Osteocyte (in vitro differentiated cells): ENCODE measurements at regions not wholly inside any gene's neighbourhood (a gene's known extent, or its start where the extent isn't known, plus 50 kb on each side); places are given as distances from the start of the nearest gene placed in this dataset.
"Not testable (repeated sequence)": the region's sequence is repeated elsewhere in the genome, so short reads cannot be mapped to it uniquely, and the experiment has no call there.

Experiments
- DNase-seq: peaks from one replicate; pipeline ENCODE4 v3.0.0; 2021; ENCODE audit warnings: mixed read lengths; ENCODE audit not compliant: unreplicated experiment; ENCODE audit errors: extremely low spot score
- H3K27ac Mint-ChIP-seq: one replicate; pipeline ENCODE4 v1.8.0; 2021; ENCODE audit warnings: mild to moderate bottlenecking, mixed read lengths; ENCODE audit not compliant: unreplicated experiment
- H3K27me3 Mint-ChIP-seq: one replicate; pipeline ENCODE4 v1.8.0; 2021; ENCODE audit warnings: mixed read lengths; ENCODE audit not compliant: unreplicated experiment
- H3K36me3 Mint-ChIP-seq: one replicate; pipeline ENCODE4 v1.8.0; 2021; ENCODE audit warnings: mixed read lengths; ENCODE audit not compliant: unreplicated experiment
- H3K4me1 Mint-ChIP-seq: one replicate; pipeline ENCODE4 v1.8.0; 2021; ENCODE audit warnings: mixed read lengths; ENCODE audit not compliant: unreplicated experiment
- H3K4me3 Mint-ChIP-seq: one replicate; pipeline ENCODE4 v1.8.0; 2021; ENCODE audit warnings: mild to moderate bottlenecking, moderate library complexity, mixed read lengths; ENCODE audit not compliant: unreplicated experiment
- H3K9me3 Mint-ChIP-seq: one replicate; pipeline ENCODE4 v1.8.0; 2021; ENCODE audit warnings: mixed read lengths; ENCODE audit not compliant: unreplicated experiment
- CTCF ChIP-seq: fragments of 200-600 bp; sonication (generic); IDR thresholded peaks from 2 replicates; pipeline ENCODE4 v1.5.0; 2021; ENCODE audit warnings: antibody characterized with exemption, mild to moderate bottlenecking, moderate library complexity

GRCh38 chr12:75754141-75754540 is 242.7 kb upstream of the KRR1 start:
- DNase-seq, result no peak
- no peaks in the 10 kb centered on the region for H3K27me3 Mint-ChIP-seq
- H3K4me1 Mint-ChIP-seq, result peaks cover 38% of the 10 kb centered on the region
- H3K36me3 Mint-ChIP-seq, result no peaks in the 10 kb centered on the region
- H3K9me3 Mint-ChIP-seq, result no peaks in the 10 kb centered on the region
- H3K27ac Mint-ChIP-seq, result no peak overlapping the region
- no peak overlapping the region for H3K4me3 Mint-ChIP-seq
- TF ChIP-seq CTCF, result no peak

- Mint-ChIP-seq H3K36me3 (no peaks in the 10 kb centered on the region), H3K4me1 (peaks cover 43% of the 10 kb centered on the region), H3K9me3 (no peaks in the 10 kb centered on the region), H3K4me3 (no peak overlapping the region), H3K27me3 (no peaks in the 10 kb centered on the region), H3K27ac (peak overlapping the region; percentile 85)
- DNase-seq, result no peak
- TF ChIP-seq CTCF, result no peak
These were observed 240.5 kb upstream of the KRR1 start for GRCh38 chr12:75751769-75752471.

- Mint-ChIP-seq H3K27ac (peak overlapping the region; percentile 85), H3K4me1 (peaks cover 50% of the 10 kb centered on the region), H3K27me3 (peaks cover 2% of the 10 kb centered on the region), H3K36me3 (no peaks in the 10 kb centered on the region), H3K4me3 (peak overlapping the region; percentile 51), H3K9me3 (no peaks in the 10 kb centered on the region)
- no peak for TF ChIP-seq CTCF
- no peak for DNase-seq
These were observed 239.4 kb upstream of the KRR1 start for GRCh38 chr12:75750716-75751306.

GRCh38 chr12:75748990-75749389 is 237.6 kb upstream of the KRR1 start:
- H3K4me3 Mint-ChIP-seq, H3K27ac Mint-ChIP-seq, H3K9me3 Mint-ChIP-seq, DNase-seq, H3K36me3 Mint-ChIP-seq: not testable (repeated sequence)
- peaks cover 15% of the 10 kb centered on the region for H3K27me3 Mint-ChIP-seq
- peaks cover 48% of the 10 kb centered on the region for H3K4me1 Mint-ChIP-seq

- DNase-seq, result no peak
- H3K36me3 Mint-ChIP-seq, result no peaks in the 10 kb centered on the region
- H3K4me1 Mint-ChIP-seq, result peaks cover 49% of the 10 kb centered on the region
- H3K9me3 Mint-ChIP-seq, result no peaks in the 10 kb centered on the region
- no peak overlapping the region for H3K4me3 Mint-ChIP-seq
- H3K27ac Mint-ChIP-seq, result no peak overlapping the region
- peaks cover 15% of the 10 kb centered on the region for H3K27me3 Mint-ChIP-seq
- TF ChIP-seq CTCF, result no peak
These were observed 236.7 kb upstream of the KRR1 start for GRCh38 chr12:75748136-75748535.
